Upper lobe of left lung (tissue), 6 donors: ENCODE measurements at regions not wholly inside any gene's neighbourhood (a gene's known extent, or its start where the extent isn't known, plus 50 kb on each side); places are given as distances from the start of the nearest gene placed in this dataset.

ENCODE experiments used
- ATAC-seq, 2 donors: fragments of 200-7000 bp; cut with Tn5 transposase; one replicate each; pipeline ENCODE4 v1.9.1; 2022; ENCODE audit warnings: mild to moderate bottlenecking in 2 of 2, moderate library complexity in 2 of 2; ENCODE audit not compliant: low FRiP score in 2 of 2
- DNase-seq, 2 donors: peaks; one replicate each; pipeline ENCODE4 v3.0.0-alpha.2; 2019 to 2020
- H3K27ac ChIP-seq, 4 donors: fragments of 200-600 bp; sonication (generic); one replicate each; pipeline ENCODE4 v1.5.1; 2016 to 2019
- H3K27me3 ChIP-seq, 4 donors: fragments of 200-600 bp; sonication (generic); one replicate each; pipeline ENCODE4 v1.5.1; 2017 to 2019
- H3K36me3 ChIP-seq, 4 donors: fragments of 200-600 bp; sonication (generic); one replicate each; pipeline ENCODE4 v1.5.1; 2016 to 2019
- H3K4me1 ChIP-seq, 4 donors: fragments of 200-600 bp; sonication (generic); one replicate each; pipeline ENCODE4 v1.5.1; 2018 to 2019
- H3K4me3 ChIP-seq, 4 donors: fragments of 200-600 bp; sonication (generic); one replicate each; pipeline ENCODE4 v1.5.1; 2017 to 2019; ENCODE audit warnings: mild to moderate bottlenecking in 2 of 4, moderate library complexity in 1 of 4
- H3K9me3 ChIP-seq, 4 donors: fragments of 200-600 bp; sonication (generic); one replicate each; pipeline ENCODE4 v1.5.1; 2018 to 2019
- CTCF ChIP-seq, 6 experiments: fragments of 450-650 bp in 4 of 6; fragments of 200-600 bp in 2 of 6; sonication (generic) in 2 of 6; IDR thresholded peaks; one replicate each; pipeline ENCODE4 v1.5.1; 2016 to 2019; ENCODE audit warnings: antibody characterized with exemption in 6 of 6
- EP300 ChIP-seq, 4 donors: sonication (generic); formaldehyde crosslinking; IDR thresholded peaks; one replicate each; pipeline ENCODE4 v1.5.1; 2017; ENCODE audit warnings: antibody characterized with exemption in 4 of 4, control low read depth in 2 of 4
- POLR2A ChIP-seq, 4 donors: fragments of 450-650 bp; IDR thresholded peaks; one replicate each; pipeline ENCODE4 v1.5.1; 2016 to 2017; ENCODE audit warnings: antibody characterized with exemption in 4 of 4, mild to moderate bottlenecking in 2 of 4
- POLR2AphosphoS5 ChIP-seq, 2 donors: sonication (generic); formaldehyde crosslinking; IDR thresholded peaks; one replicate each; pipeline ENCODE4 v1.5.1; 2017; ENCODE audit warnings: antibody characterized with exemption in 2 of 2
- WGBS, 2 donors: methylation state at CpG; one replicate each; pipeline ENCODE4 v1.1.5; 2017 to 2018; 5-methylcytosine and 5-hydroxymethylcytosine counted together
- donor health status: DM: no; HTN: no; CAD: no; lungs with moderate emphysema.
- donor health status: DM: no; HTN: yes; CAD: no; lungs with severe emphysema.

- H3K27ac ChIP-seq, result no peak overlapping the region
- ATAC-seq, result no peak
- DNase-seq, result no peak
Observed at GRCh38 chr9:91489361-91489899, 65.8 kb upstream of the NFIL3 start.

GRCh38 chr9:91488341-91488740 is 64.7 kb upstream of the NFIL3 start:
- ATAC-seq (no peak), DNase-seq (no peak)
- H3K36me3 ChIP-seq, result no peaks in the 10 kb centered on the region
- 93 to 98% methylated on average over 5 of the region's 5 CpGs for WGBS, 2 donors
- no peak overlapping the region for H3K27ac ChIP-seq
- H3K9me3 ChIP-seq, result no peaks in the 10 kb centered on the region
- no peak overlapping the region for H3K4me3 ChIP-seq
- TF ChIP-seq CTCF (IDR thresholded peaks at IDR 0.05) (no peak), POLR2A (IDR thresholded peaks at IDR 0.05) (no peak), EP300 (IDR thresholded peaks at IDR 0.05) (no peak), POLR2AphosphoS5 (IDR thresholded peaks at IDR 0.05) (no peak)
- peaks cover 0 to 3% (median 0%) of the 10 kb centered on the region in 4 donors for H3K4me1 ChIP-seq
- H3K27me3 ChIP-seq, result no peaks in the 10 kb centered on the region

More at GRCh38 chr9:91489361-91489899, 65.8 kb upstream of the NFIL3 start:
- TF ChIP-seq EP300 (IDR thresholded peaks at IDR 0.05), result no peak
- no peak for TF ChIP-seq POLR2AphosphoS5 (IDR thresholded peaks at IDR 0.05)
- TF ChIP-seq POLR2A (IDR thresholded peaks at IDR 0.05), result no peak
- TF ChIP-seq CTCF (IDR thresholded peaks at IDR 0.05), result no peak
- H3K4me1 ChIP-seq, result no peaks in the 10 kb centered on the region
- H3K4me3 ChIP-seq, result no peak overlapping the region
- no peaks in the 10 kb centered on the region for H3K9me3 ChIP-seq
- 64 to 67% methylated on average over 5 of the region's 5 CpGs for WGBS, 2 donors
- H3K36me3 ChIP-seq, result no peaks in the 10 kb centered on the region
- H3K27me3 ChIP-seq, result no peaks in the 10 kb centered on the region

GRCh38 chr9:91486699-91487497 is 63.3 kb upstream of the NFIL3 start:
- no peaks in the 10 kb centered on the region for H3K27me3 ChIP-seq
- H3K4me3 ChIP-seq, result no peak overlapping the region
- DNase-seq, result no peak
- H3K27ac ChIP-seq, result no peak overlapping the region
- H3K36me3 ChIP-seq, result no peaks in the 10 kb centered on the region
- TF ChIP-seq EP300 (IDR thresholded peaks at IDR 0.05), result no peak
- no peak for TF ChIP-seq POLR2A (IDR thresholded peaks at IDR 0.05)
- TF ChIP-seq POLR2AphosphoS5 (IDR thresholded peaks at IDR 0.05), result no peak
- TF ChIP-seq CTCF (IDR thresholded peaks at IDR 0.05), result no peak
- no peak for ATAC-seq
- 69 to 75% methylated on average over 6 of the region's 6 CpGs for WGBS, 2 donors
- H3K9me3 ChIP-seq, result no peaks in the 10 kb centered on the region
- peaks cover 0 to 3% (median 0%) of the 10 kb centered on the region in 4 donors for H3K4me1 ChIP-seq

GRCh38 chr9:91485006-91485405 is 61.4 kb upstream of the NFIL3 start:
- 92 to 96% methylated on average over 5 of the region's 5 CpGs for WGBS, 2 donors
- Histone ChIP-seq H3K27ac (no peak overlapping the region), H3K9me3 (no peaks in the 10 kb centered on the region), H3K36me3 (no peaks in the 10 kb centered on the region), H3K4me1 (peaks cover 0 to 3% (median 0%) of the 10 kb centered on the region in 4 donors), H3K4me3 (no peak overlapping the region), H3K27me3 (no peaks in the 10 kb centered on the region)
- TF ChIP-seq POLR2AphosphoS5 (IDR thresholded peaks at IDR 0.05) (no peak), EP300 (IDR thresholded peaks at IDR 0.05) (no peak), CTCF (IDR thresholded peaks at IDR 0.05) (no peak), POLR2A (IDR thresholded peaks at IDR 0.05) (no peak)
- ATAC-seq (no peak), DNase-seq (no peak)
